NCI-H748 (cell line): ENCODE measurements at regions not wholly inside any gene's neighbourhood (a gene's known extent, or its start where the extent isn't known, plus 50 kb on each side); places are given as distances from the start of the nearest gene placed in this dataset.
"Not testable (repeated sequence)": the region's sequence is repeated elsewhere in the genome, so short reads cannot be mapped to it uniquely, and the experiment has no call there.

Source experiments
- DNase-seq: peaks from one replicate; lab custom pipeline; 2025; ENCODE audit not compliant: unreplicated experiment; lab: John Stamatoyannopoulos, UW

- DNase-seq, result no peak
Measured at GRCh38 chr18:33820517-33821371, 242.7 kb downstream of the ASXL3 start.

- DNase-seq, result not testable (repeated sequence)
Measured at GRCh38 chr18:33819692-33820343, 241.8 kb downstream of the ASXL3 start.

- DNase-seq, result no peak
Measured at GRCh38 chr18:33818145-33818544, 240.1 kb downstream of the ASXL3 start.

- DNase-seq, result no peak
Measured at GRCh38 chr18:33817096-33817495, 239.1 kb downstream of the ASXL3 start.

GRCh38 chr18:33814546-33814945 lies 236.5 kb downstream of the ASXL3 start:
- no peak for DNase-seq

GRCh38 chr18:33812186-33812585 lies 234.2 kb downstream of the ASXL3 start:
- no peak for DNase-seq

- peak; percentile 74 for DNase-seq
Measured at GRCh38 chr18:33805592-33805991, 227.6 kb downstream of the ASXL3 start.

GRCh38 chr18:33804258-33804657 lies 226.2 kb downstream of the ASXL3 start:
- peak; percentile 65 for DNase-seq

- DNase-seq, result no peak
Measured at GRCh38 chr18:33803636-33804035, 225.6 kb downstream of the ASXL3 start.

- peak; percentile 100 for DNase-seq
Measured at GRCh38 chr18:33802955-33803354, 224.9 kb downstream of the ASXL3 start.
